A673 (cell line): ENCODE measurements at regions not wholly inside any gene's neighbourhood (a gene's known extent, or its start where the extent isn't known, plus 50 kb on each side); places are given as distances from the start of the nearest gene placed in this dataset.
"Not testable (repeated sequence)": the region's sequence is repeated elsewhere in the genome, so short reads cannot be mapped to it uniquely, and the experiment has no call there.

Source experiments
- BruUV-seq: library from RNA; stranded (reverse); fragments of 400-500 nt; replicated peaks from 2 replicates; lab custom pipeline; 2021; lab: Mats Ljungman, UMichigan
- CTCF ChIA-PET: fragments of 300-600 bp; sonication (Branson Sonifier 250); formaldehyde crosslinking; loops from one replicate; lab custom pipeline; 2022; ENCODE audit warnings: antibody characterized with exemption; lab: Charles Lee
- POLR2A ChIA-PET: fragments of 300-600 bp; sonication (Branson Sonifier 250); formaldehyde crosslinking; loops from one replicate; lab custom pipeline; 2022; ENCODE audit warnings: antibody characterized with exemption; ENCODE audit not compliant: low non-redundant PET; lab: Charles Lee
- DNase-seq: peaks from one replicate; pipeline ENCODE4 v3.0.0-alpha.2; 2015; ENCODE audit warnings: low spot score
- H3K27ac ChIP-seq: fragments of 200-600 bp; sonication (generic); 2 replicates; pipeline ENCODE4 v1.5.1; 2016; ENCODE audit warnings: mixed run types, low read depth, mild to moderate bottlenecking, mixed read lengths, antibody characterized with exemption, low read length; ENCODE audit not compliant: poor library complexity, severe bottlenecking
- H3K27me3 ChIP-seq: fragments of 200-600 bp; sonication (generic); replicated peaks from 2 replicates; pipeline ENCODE4 v1.6.1; 2017; ENCODE audit warnings: mixed run types, low read depth, mild to moderate bottlenecking, mixed read lengths, antibody characterized with exemption, low read length; ENCODE audit not compliant: insufficient read depth, poor library complexity
- H3K36me3 ChIP-seq: fragments of 200-600 bp; sonication (generic); 2 replicates; pipeline ENCODE4 v1.6.1; 2016; ENCODE audit warnings: mixed run types, mild to moderate bottlenecking, mixed read lengths, antibody characterized with exemption, low read length; ENCODE audit not compliant: insufficient read depth, poor library complexity, severe bottlenecking
- H3K4me1 ChIP-seq: fragments of 200-600 bp; sonication (generic); 2 replicates; pipeline ENCODE4 v1.6.1; 2017; ENCODE audit warnings: mixed run types, mild to moderate bottlenecking, mixed read lengths, antibody characterized with exemption, low read length; ENCODE audit not compliant: insufficient read depth, poor library complexity, severe bottlenecking
- H3K4me3 ChIP-seq: fragments of 200-600 bp; sonication (generic); 2 replicates; pipeline ENCODE4 v1.5.1; 2016; ENCODE audit warnings: low read depth, mixed run types, mild to moderate bottlenecking, mixed read lengths, low read length; ENCODE audit not compliant: poor library complexity, severe bottlenecking
- H3K9me3 ChIP-seq: fragments of 200-600 bp; sonication (generic); 2 replicates; pipeline ENCODE4 v1.6.1; 2016; ENCODE audit warnings: mixed run types, low read depth, mild to moderate bottlenecking, mixed read lengths, antibody characterized with exemption, low read length; ENCODE audit not compliant: poor library complexity, severe bottlenecking
- EZH2 ChIP-seq: fragments of 200-600 bp; sonication (generic); IDR thresholded peaks from 2 replicates; pipeline ENCODE4 v1.6.1; 2017; ENCODE audit warnings: borderline replicate concordance, low read depth, mild to moderate bottlenecking, mixed read lengths, antibody characterized with exemption, low read length; ENCODE audit not compliant: poor library complexity, severe bottlenecking
- intact Hi-C: fragments of 100-400 bp; cut with micrococcal nuclease; formaldehyde crosslinking; loops from one replicate; pipeline ENCODE4 v1.10.0; 2022; ENCODE audit not compliant: unreplicated experiment
- TF ChIP-seq, protein P1 (sequence below): fragments of 300-800, 200-600 bp; sonication (generic); conservative IDR thresholded peaks from 2 replicates; pipeline ENCODE4 v1.5.1; 2017; ENCODE audit warnings: low read depth, mild to moderate bottlenecking, antibody characterized with exemption, low read length, moderate library complexity, mixed read lengths

- Histone ChIP-seq H3K27ac (no peak overlapping the region), H3K9me3 (peaks cover 32% of the 10 kb centered on the region), H3K4me3 (no peak overlapping the region), H3K4me1 (no peaks in the 10 kb centered on the region), H3K36me3 (no peaks in the 10 kb centered on the region), H3K27me3 (no peaks in the 10 kb centered on the region)
- ChIA-PET POLR2A (no interaction called here), CTCF (no interaction called here)
- BruUV-seq: no TSS peak
- DNase-seq: no peak
- intact Hi-C loops: no loop called here
- no peak for TF ChIP-seq EZH2
- TF ChIP-seq, protein P1, sequence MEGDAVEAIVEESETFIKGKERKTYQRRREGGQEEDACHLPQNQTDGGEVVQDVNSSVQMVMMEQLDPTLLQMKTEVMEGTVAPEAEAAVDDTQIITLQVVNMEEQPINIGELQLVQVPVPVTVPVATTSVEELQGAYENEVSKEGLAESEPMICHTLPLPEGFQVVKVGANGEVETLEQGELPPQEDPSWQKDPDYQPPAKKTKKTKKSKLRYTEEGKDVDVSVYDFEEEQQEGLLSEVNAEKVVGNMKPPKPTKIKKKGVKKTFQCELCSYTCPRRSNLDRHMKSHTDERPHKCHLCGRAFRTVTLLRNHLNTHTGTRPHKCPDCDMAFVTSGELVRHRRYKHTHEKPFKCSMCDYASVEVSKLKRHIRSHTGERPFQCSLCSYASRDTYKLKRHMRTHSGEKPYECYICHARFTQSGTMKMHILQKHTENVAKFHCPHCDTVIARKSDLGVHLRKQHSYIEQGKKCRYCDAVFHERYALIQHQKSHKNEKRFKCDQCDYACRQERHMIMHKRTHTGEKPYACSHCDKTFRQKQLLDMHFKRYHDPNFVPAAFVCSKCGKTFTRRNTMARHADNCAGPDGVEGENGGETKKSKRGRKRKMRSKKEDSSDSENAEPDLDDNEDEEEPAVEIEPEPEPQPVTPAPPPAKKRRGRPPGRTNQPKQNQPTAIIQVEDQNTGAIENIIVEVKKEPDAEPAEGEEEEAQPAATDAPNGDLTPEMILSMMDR: no peak
Observed at GRCh38 chr19:23558541-23558940, 128.5 kb downstream of the ZNF675 start.

DNA sequence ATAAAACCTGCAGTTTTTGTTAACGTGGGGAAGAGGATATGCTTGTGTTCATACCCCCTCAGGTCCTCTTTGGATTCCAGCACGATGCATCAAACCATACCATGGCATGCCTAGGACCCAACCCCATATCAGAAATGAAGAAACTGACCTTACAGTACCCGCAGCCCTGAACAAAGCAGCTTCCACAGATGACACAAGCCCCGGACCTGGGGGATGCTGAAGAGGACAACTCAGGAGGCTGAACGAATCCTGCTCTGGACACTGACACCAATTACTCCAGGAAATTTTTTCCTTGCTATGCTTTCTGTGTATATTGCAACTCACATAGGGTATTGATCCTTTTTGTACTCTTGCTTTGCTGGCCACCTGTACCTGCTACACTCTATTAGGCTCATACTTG lies 129.6 kb downstream of the ZNF675 start:
- no TSS peak for BruUV-seq
- Histone ChIP-seq H3K27me3 (no peaks in the 10 kb centered on the region), H3K4me1 (no peaks in the 10 kb centered on the region), H3K4me3 (no peak overlapping the region), H3K36me3 (no peaks in the 10 kb centered on the region), H3K27ac (no peak overlapping the region), H3K9me3 (peaks cover 24% of the 10 kb centered on the region)
- no peak for DNase-seq
- ChIA-PET CTCF (no interaction called here), POLR2A (no interaction called here)
- TF ChIP-seq EZH2: no peak
- TF ChIP-seq, protein P1: no peak
- intact Hi-C loops: no loop called here

GRCh38 chr19:23554548-23554947 lies 132.5 kb downstream of the ZNF675 start:
- Histone ChIP-seq H3K9me3 (peaks cover 21% of the 10 kb centered on the region), H3K4me1 (no peaks in the 10 kb centered on the region), H3K36me3 (no peaks in the 10 kb centered on the region), H3K27ac (no peak overlapping the region), H3K27me3 (no peaks in the 10 kb centered on the region), H3K4me3 (no peak overlapping the region)
- TF ChIP-seq, protein P1: no peak
- no peak for TF ChIP-seq EZH2
- intact Hi-C loops: no loop called here
- ChIA-PET CTCF (no interaction called here), POLR2A (no interaction called here)
- DNase-seq: no peak
- no TSS peak for BruUV-seq

DNA sequence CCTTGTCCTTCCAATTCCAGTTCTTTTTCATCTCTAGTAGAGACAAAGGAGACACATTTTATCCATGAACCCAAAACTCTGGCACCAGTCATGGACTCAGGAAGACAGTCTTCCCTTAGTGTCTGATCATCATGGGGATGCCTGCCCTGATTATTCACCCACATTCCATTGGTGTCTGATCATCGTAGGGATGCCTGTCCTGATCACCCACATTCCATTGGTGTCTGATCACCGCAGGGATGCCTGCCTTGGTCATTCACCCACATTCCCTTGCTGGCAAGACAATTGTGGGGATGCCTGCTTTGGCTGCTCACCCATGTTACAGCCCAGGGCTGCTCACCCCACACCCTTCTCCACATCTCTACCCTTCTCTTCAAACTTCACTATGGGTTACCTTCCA lies 136.9 kb downstream of the ZNF675 start:
- H3K4me1 ChIP-seq, CTCF ChIA-PET, H3K27me3 ChIP-seq, BruUV-seq, H3K4me3 ChIP-seq, intact Hi-C loops, DNase-seq, H3K27ac ChIP-seq, H3K36me3 ChIP-seq, POLR2A ChIA-PET: not testable (repeated sequence)
- peaks cover 24% of the 10 kb centered on the region for H3K9me3 ChIP-seq
